Effector memory CD8-positive, alpha-beta T cell (primary cell): ENCODE measurements at regions not wholly inside any gene's neighbourhood (a gene's known extent, or its start where the extent isn't known, plus 50 kb on each side); places are given as distances from the start of the nearest gene placed in this dataset.
"Not testable (repeated sequence)": the region's sequence is repeated elsewhere in the genome, so short reads cannot be mapped to it uniquely, and the experiment has no call there.

Experiments
- ATAC-seq: fragments of 150-1000 bp; cut with Tn5 transposase; replicated peaks from 2 replicates; pipeline ENCODE4 v1.10.0; 2021; ENCODE audit warnings: mild to moderate bottlenecking, moderate library complexity
- DNase-seq, 3 experiments: peaks; one replicate each; pipeline ENCODE4 v3.0.0; 2021
- H3K27ac Mint-ChIP-seq, 2 donors: one replicate each; pipeline ENCODE4 v1.8.0; 2022; ENCODE audit warnings: mild to moderate bottlenecking in 2 of 2, mixed read lengths in 2 of 2, moderate library complexity in 2 of 2
- H3K27me3 Mint-ChIP-seq, 2 donors: one replicate each; pipeline ENCODE4 v1.8.0; 2022; ENCODE audit warnings: mixed read lengths in 2 of 2
- H3K36me3 Mint-ChIP-seq: one replicate; pipeline ENCODE4 v1.8.0; 2022; ENCODE audit warnings: mild to moderate bottlenecking, moderate library complexity, mixed read lengths; ENCODE audit not compliant: insufficient read depth
- H3K4me1 Mint-ChIP-seq, 2 donors: one replicate each; pipeline ENCODE4 v1.8.0; 2022; ENCODE audit warnings: low read depth in 2 of 2, mixed read lengths in 2 of 2
- H3K4me3 Mint-ChIP-seq, 2 donors: one replicate each; pipeline ENCODE4 v1.8.0; 2022; ENCODE audit warnings: mild to moderate bottlenecking in 2 of 2, mixed read lengths in 2 of 2, moderate library complexity in 2 of 2
- H3K9me3 Mint-ChIP-seq, 2 donors: one replicate each; pipeline ENCODE4 v1.8.0; 2022; ENCODE audit warnings: mixed read lengths in 2 of 2

- H3K9me3 Mint-ChIP-seq = peaks cover 5 to 6% of the 10 kb centered on the region in 2 donors
- H3K27me3 Mint-ChIP-seq = no peaks in the 10 kb centered on the region
- no peaks in the 10 kb centered on the region for H3K36me3 Mint-ChIP-seq
- H3K27ac Mint-ChIP-seq = no peak overlapping the region
- no peak overlapping the region for H3K4me3 Mint-ChIP-seq
- no peak for ATAC-seq
- no peak for DNase-seq
- no peaks in the 10 kb centered on the region for H3K4me1 Mint-ChIP-seq
These were observed 1197.6 kb downstream of the AACS start for GRCh38 chr12:126262829-126263228.

GRCh38 chr12:126268222-126268621 lies 1203.0 kb downstream of the AACS start:
- Mint-ChIP-seq H3K4me3 (no peak overlapping the region), H3K36me3 (no peaks in the 10 kb centered on the region), H3K9me3 (peaks cover 9 to 13% of the 10 kb centered on the region in 2 donors), H3K4me1 (no peaks in the 10 kb centered on the region), H3K27me3 (no peaks in the 10 kb centered on the region), H3K27ac (no peak overlapping the region)
- no peak for DNase-seq
- ATAC-seq = no peak

- H3K36me3 Mint-ChIP-seq = no peaks in the 10 kb centered on the region
- no peak for DNase-seq
These were observed 1205.9 kb downstream of the AACS start for GRCh38 chr12:126271159-126271558.

GRCh38 chr12:126282691-126283090 lies 1217.5 kb downstream of the AACS start:
- Mint-ChIP-seq H3K4me1 (no peaks in the 10 kb centered on the region), H3K9me3 (peaks cover 0 to 1% of the 10 kb centered on the region in 2 donors), H3K27me3 (no peaks in the 10 kb centered on the region), H3K4me3 (no peak overlapping the region), H3K36me3 (no peaks in the 10 kb centered on the region), H3K27ac (no peak overlapping the region)
- no peak for ATAC-seq
- no peak for DNase-seq

More at GRCh38 chr12:126271159-126271558, 1205.9 kb downstream of the AACS start:
- ATAC-seq = no peak
- no peak overlapping the region for H3K4me3 Mint-ChIP-seq
- H3K4me1 Mint-ChIP-seq = no peaks in the 10 kb centered on the region
- no peak overlapping the region for H3K27ac Mint-ChIP-seq
- H3K27me3 Mint-ChIP-seq = no peaks in the 10 kb centered on the region
- peaks cover 12 to 17% of the 10 kb centered on the region in 2 donors for H3K9me3 Mint-ChIP-seq

- H3K27ac Mint-ChIP-seq = no peak overlapping the region
- no peak for DNase-seq
- H3K9me3 Mint-ChIP-seq = no peaks in the 10 kb centered on the region
- no peaks in the 10 kb centered on the region for H3K36me3 Mint-ChIP-seq
- ATAC-seq = no peak
- H3K27me3 Mint-ChIP-seq = no peaks in the 10 kb centered on the region
- H3K4me3 Mint-ChIP-seq = no peak overlapping the region
- H3K4me1 Mint-ChIP-seq = no peaks in the 10 kb centered on the region
These were observed 1221.0 kb downstream of the AACS start for GRCh38 chr12:126286203-126286602.

GRCh38 chr12:126290456-126290855 lies 1225.2 kb downstream of the AACS start:
- DNase-seq (no peak), ATAC-seq (no peak)
- Mint-ChIP-seq H3K9me3 (peaks cover under 1 to 11% of the 10 kb centered on the region in 2 donors), H3K36me3 (no peaks in the 10 kb centered on the region), H3K4me1 (no peaks in the 10 kb centered on the region), H3K27me3 (no peaks in the 10 kb centered on the region), H3K4me3 (no peak overlapping the region), H3K27ac (no peak overlapping the region)

GRCh38 chr12:126291987-126292386 lies 1226.8 kb downstream of the AACS start:
- H3K27me3 Mint-ChIP-seq, H3K4me1 Mint-ChIP-seq, DNase-seq, ATAC-seq, H3K27ac Mint-ChIP-seq, H3K4me3 Mint-ChIP-seq, H3K36me3 Mint-ChIP-seq: not testable (repeated sequence)
- H3K9me3 Mint-ChIP-seq = peaks cover 2 to 11% of the 10 kb centered on the region in 2 donors

GRCh38 chr12:126295652-126296051 lies 1230.4 kb downstream of the AACS start:
- Mint-ChIP-seq H3K4me3 (no peak overlapping the region), H3K4me1 (no peaks in the 10 kb centered on the region), H3K27ac (no peak overlapping the region), H3K27me3 (no peaks in the 10 kb centered on the region), H3K36me3 (no peaks in the 10 kb centered on the region), H3K9me3 (peaks cover 3 to 11% of the 10 kb centered on the region in 2 donors)
- DNase-seq (no peak), ATAC-seq (no peak)

GRCh38 chr12:126309278-126309677 lies 1244.0 kb downstream of the AACS start:
- no peak overlapping the region for H3K4me3 Mint-ChIP-seq
- H3K27me3 Mint-ChIP-seq = no peaks in the 10 kb centered on the region
- ATAC-seq = no peak
- no peak for DNase-seq
- H3K27ac Mint-ChIP-seq = no peak overlapping the region
- no peaks in the 10 kb centered on the region for H3K4me1 Mint-ChIP-seq
- no peaks in the 10 kb centered on the region for H3K9me3 Mint-ChIP-seq
- no peaks in the 10 kb centered on the region for H3K36me3 Mint-ChIP-seq

GRCh38 chr12:126312457-126312856 lies 1247.2 kb downstream of the AACS start:
- Mint-ChIP-seq H3K27ac (no peak overlapping the region), H3K27me3 (no peaks in the 10 kb centered on the region), H3K9me3 (peaks cover 0 to 3% of the 10 kb centered on the region in 2 donors), H3K4me1 (no peaks in the 10 kb centered on the region), H3K36me3 (no peaks in the 10 kb centered on the region), H3K4me3 (no peak overlapping the region)
- DNase-seq (no peak), ATAC-seq (no peak)

GRCh38 chr12:126316411-126316810 lies 1251.2 kb downstream of the AACS start:
- Mint-ChIP-seq H3K36me3 (no peaks in the 10 kb centered on the region), H3K27me3 (no peaks in the 10 kb centered on the region), H3K9me3 (peaks cover 0 to 3% of the 10 kb centered on the region in 2 donors), H3K4me3 (no peak overlapping the region), H3K27ac (no peak overlapping the region), H3K4me1 (no peaks in the 10 kb centered on the region)
- ATAC-seq (no peak), DNase-seq (no peak)

- ATAC-seq (no peak), DNase-seq (no peak)
- Mint-ChIP-seq H3K27ac (no peak overlapping the region), H3K4me1 (no peaks in the 10 kb centered on the region), H3K36me3 (no peaks in the 10 kb centered on the region), H3K27me3 (no peaks in the 10 kb centered on the region), H3K9me3 (no peaks in the 10 kb centered on the region), H3K4me3 (no peak overlapping the region)
These were observed 1272.6 kb downstream of the AACS start for GRCh38 chr12:126337556-126338441.

- DNase-seq (no peak), ATAC-seq (no peak)
- Mint-ChIP-seq H3K36me3 (no peaks in the 10 kb centered on the region), H3K27me3 (no peaks in the 10 kb centered on the region), H3K4me3 (no peak overlapping the region), H3K9me3 (peaks cover 0 to 6% of the 10 kb centered on the region in 2 donors), H3K27ac (no peak overlapping the region), H3K4me1 (no peaks in the 10 kb centered on the region)
These were observed 1277.6 kb downstream of the AACS start for GRCh38 chr12:126342866-126343265.

GRCh38 chr12:126343321-126343720 lies 1278.1 kb downstream of the AACS start:
- H3K9me3 Mint-ChIP-seq = peaks cover 0 to 6% of the 10 kb centered on the region in 2 donors
- H3K4me1 Mint-ChIP-seq = no peaks in the 10 kb centered on the region
- H3K36me3 Mint-ChIP-seq = no peaks in the 10 kb centered on the region
- H3K27me3 Mint-ChIP-seq = no peaks in the 10 kb centered on the region
- no peak overlapping the region for H3K27ac Mint-ChIP-seq
- no peak for ATAC-seq
- no peak overlapping the region for H3K4me3 Mint-ChIP-seq
- DNase-seq = no peak
